Anterior cingulate cortex (tissue), 58 donors: ENCODE measurements at regions not wholly inside any gene's neighbourhood (a gene's known extent, or its start where the extent isn't known, plus 50 kb on each side); places are given as distances from the start of the nearest gene placed in this dataset.
"Not testable (repeated sequence)": the region's sequence is repeated elsewhere in the genome, so short reads cannot be mapped to it uniquely, and the experiment has no call there.

Experiments used
- DNase-seq, 58 donors: peaks; one replicate each; lab custom pipeline; 2025; lab: John Stamatoyannopoulos, UW

DNA sequence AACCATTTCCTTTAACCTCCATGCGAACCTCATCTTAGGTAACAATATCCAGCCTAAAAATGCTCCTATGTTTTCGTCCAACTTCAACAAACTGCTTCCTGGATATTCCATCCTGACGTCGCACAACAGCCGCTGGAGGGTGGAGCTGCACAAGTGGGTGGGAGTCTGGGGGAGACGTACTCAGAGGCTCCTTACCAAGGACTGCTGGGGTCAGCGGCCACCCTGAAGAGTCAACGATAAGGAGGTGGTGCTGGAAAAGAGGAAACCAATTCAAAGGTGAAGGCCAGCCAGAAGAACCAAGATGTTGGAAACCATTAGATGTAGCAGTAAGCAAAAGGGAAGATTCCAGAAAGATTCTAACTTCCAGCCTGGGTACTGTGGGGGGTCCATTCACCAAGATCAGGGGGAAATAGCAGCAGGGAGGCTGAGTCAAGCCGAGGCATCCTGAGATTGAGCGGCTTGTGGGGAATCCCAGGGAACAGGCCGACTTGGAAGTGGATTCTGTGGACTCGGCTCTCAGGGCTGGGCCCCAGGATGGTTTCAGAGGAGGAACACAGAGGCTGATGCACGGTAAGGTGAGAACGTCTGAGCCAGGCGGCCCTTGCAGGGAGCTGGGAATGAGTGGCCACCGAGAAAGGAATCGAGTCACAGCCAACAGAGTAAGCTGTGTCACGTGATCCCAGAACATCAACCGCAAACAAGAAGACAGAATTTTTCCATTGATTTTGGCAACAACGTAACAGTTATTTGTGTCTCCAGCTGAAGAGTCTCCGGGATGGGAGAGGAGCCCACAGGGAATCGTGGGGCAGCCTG, 375.7 kb downstream of the NPHP4 start:
- no peak for DNase-seq

DNA sequence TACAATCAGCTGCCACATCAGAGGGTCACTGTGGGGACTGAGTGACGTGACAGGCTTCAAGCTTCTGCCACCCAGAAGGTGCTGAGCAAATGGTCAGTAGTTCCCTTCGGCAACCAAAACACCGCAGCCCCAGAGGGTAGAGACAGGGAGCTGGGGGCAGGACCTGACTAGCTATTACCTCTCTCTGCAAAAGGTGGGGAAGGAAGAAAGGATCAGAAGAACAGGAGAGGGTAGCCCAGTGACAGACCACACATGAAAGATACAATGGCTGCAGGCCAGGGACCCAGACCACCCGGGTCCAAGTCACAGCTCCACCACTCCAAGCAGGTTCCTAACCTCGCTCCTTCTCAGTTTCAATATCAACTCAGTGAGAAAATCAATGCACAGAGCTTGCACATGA, 377.1 kb downstream of the NPHP4 start:
- no peak for DNase-seq

DNA sequence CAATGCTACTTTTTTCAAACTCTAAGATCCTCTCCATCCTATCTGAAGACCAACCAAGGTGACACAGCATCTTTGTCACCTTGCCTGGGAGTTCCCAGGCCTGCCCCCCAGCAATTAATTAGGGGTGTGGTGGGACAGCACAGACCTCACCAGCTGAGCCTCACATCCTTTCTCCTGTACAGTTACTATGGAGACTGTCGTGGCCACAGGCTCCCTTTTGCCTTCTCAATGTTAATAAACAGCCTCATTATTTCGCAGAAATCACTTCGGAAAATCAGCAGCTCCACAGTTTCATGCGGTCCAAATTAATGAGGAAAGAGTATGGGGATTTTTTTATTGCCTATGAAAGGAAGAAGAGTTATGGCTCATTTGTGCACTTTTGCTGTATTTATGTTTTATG, 378.3 kb downstream of the NPHP4 start:
- DNase-seq: no peak

DNA sequence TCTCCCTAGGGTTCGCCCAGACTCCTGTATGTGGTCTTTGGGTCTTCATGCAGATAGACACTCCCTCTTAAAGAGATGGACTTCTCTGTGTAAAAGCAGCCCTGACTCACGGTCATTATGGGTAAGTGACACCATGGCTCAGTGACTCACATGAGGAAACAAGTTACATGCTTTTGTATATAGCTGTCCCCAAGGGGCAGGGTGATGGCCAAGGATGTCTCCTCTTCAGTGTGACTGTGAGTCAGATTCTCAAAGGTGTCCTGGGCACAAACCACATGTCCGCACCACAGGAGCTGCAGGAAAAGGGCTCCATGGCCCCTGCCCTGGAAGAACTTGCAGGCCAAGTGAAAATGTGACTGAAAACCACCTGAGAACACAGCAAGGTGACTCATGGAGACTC, 380.4 kb downstream of the NPHP4 start:
- no peak for DNase-seq

DNA sequence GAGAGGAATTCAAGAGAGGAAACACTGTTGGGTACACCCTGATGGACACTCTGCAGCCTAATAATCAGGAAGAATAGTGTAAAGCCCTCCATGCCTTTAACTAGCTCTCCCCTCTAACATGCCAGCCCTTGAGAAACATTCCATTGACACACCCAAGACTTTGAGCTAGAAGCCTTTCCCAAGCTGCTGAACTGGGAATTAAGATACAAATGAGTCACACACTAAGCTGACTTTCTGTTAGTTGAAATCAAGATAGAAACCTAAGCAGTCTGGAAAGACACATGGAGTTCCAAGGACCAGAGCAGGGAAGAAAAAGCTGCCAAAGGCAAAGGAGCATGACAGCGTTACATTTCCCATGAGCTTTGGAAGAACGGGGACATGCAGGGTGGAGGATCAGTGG, 380.8 kb downstream of the NPHP4 start:
- no peak for DNase-seq

DNA sequence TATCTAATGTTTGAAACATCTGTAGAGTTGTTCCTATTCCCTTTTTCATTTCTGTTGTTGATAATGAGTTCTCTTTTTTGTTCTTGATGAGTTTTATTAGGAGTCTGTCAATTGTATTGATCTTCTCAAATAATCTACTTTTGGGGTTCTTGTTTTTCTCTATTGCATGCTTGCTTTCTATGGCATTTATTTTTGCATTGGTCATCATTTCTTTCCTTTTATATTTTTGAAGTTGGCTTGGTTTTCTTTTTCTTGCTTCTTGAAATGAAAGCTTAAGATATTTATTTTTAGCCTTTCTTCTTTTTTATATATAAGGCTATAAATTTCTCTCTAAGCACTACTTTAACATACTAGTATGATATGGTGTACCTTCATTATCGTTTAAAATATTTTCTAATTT, 381.8 kb downstream of the NPHP4 start:
- DNase-seq: no peak

DNA sequence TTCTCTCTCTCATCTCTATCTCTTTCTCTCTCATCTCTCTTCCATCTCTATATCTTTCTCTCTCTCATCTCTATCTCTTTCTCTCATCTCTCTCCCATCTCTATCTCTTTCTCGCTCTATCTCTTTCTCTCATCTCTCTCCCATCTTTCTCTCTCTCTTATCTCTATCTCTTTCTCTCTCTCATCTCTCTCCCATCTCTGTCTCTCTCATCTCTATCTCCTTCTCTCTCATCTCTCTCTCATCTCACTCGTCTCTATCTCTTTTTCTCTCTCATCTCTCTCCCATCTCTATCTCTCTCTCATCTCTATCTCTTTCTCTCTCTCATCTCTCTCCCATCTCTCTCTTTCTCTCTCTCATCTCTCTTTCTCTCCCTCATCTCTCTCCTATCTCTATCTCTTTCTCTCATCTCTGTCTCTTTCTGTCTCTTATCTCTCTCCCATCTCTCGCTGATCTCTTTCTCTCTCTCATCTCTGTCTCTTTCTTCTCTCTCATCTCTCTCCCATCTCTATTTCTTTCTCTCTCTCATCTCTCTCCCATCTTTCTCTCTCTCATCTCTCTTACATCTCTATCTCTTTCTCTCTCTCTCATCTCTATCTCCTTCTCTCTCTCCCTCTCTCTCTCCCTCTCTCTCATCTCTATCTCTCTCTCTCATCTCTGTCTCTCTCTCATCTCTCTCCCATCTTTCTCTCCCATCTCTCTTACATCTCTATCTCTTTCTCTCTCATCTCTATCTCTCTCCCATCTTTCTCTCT, 388.7 kb downstream of the NPHP4 start:
- DNase-seq: no peak

DNA sequence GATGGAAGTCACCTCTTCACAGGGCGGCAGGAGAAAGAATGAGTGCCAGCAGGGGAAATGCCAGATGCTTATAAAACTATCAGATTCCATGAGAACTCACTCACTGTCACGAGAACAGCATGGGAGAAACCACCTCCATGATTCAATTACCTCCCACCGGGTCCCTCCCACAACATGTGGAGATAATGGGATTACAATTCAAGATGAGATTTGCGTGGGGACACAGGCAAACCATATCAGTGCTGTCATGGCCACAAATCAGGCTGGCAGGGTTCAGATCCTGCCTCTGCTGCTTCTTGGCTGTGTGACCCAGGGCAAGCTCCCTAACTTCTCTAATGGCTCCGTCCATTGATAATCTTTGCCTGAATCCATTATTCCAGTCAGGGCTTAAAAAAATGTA, 389.5 kb downstream of the NPHP4 start:
- DNase-seq: not testable (repeated sequence)

DNA sequence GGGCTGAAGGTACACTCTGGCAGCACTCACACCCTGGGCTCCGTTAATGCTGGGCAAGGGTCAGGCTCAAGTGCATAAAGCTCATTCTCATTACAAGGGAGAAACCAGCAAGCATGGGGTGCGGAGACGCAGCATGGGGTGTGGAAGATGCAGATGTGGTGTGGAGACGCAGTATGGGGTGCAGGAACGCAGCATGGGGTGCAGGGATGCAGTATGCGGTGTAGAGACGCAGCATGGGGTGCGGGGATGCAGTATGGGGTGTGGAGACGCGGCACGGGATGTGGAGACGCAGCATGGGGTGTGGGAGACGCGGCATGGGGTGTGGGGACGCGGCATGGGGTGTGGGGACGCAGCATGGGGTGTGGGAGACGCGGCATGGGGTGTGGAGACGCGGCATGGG, 390.7 kb downstream of the NPHP4 start:
- no peak for DNase-seq

DNA sequence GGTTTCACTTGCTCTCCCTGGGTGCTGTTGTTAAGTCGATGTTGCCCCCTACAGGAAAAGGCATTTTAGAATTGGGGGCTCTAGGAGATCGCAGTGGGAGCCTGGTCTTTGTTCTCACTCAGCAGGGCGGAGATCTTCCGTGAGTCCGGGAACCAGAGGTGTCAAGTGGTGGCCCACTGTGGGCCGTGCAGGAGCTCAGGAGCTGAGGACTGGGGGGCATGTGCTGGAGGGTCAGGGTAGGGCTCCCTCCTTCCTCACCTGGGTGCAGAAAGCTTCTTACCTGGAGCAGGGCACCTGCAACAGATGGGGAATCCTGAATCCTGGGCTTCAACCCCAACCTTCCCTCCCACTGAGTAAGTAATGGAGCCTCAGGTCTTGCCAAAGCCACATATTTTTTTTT, 392.7 kb downstream of the NPHP4 start:
- DNase-seq: no peak

DNA sequence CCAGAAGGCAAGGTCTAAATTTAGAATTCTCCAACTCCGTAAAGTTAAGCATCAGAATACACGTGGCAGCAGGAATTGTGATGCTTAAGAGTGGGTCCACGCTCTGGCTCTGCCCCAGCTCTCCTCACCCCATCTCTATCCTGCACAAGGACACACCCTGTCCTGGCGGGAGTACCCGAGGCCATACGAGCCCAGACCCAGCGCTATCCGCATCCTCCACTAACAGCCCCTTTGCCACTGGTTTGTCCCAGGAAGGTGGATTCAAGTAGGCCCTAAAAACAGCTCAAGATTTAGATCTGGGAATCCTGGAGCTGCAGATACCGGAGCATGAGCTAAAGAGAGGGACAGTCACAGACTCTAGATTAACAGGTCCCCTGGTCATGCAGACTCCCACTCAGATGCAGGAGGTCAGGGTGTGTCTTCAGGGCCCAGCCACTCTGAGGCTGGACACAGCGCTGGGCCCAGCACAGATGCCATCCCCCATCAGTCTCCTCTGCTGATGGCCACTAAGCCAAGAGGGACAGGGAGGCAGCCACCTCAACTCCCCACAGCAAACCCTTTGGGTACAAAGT, 393.3 kb downstream of the NPHP4 start:
- no peak for DNase-seq

DNA sequence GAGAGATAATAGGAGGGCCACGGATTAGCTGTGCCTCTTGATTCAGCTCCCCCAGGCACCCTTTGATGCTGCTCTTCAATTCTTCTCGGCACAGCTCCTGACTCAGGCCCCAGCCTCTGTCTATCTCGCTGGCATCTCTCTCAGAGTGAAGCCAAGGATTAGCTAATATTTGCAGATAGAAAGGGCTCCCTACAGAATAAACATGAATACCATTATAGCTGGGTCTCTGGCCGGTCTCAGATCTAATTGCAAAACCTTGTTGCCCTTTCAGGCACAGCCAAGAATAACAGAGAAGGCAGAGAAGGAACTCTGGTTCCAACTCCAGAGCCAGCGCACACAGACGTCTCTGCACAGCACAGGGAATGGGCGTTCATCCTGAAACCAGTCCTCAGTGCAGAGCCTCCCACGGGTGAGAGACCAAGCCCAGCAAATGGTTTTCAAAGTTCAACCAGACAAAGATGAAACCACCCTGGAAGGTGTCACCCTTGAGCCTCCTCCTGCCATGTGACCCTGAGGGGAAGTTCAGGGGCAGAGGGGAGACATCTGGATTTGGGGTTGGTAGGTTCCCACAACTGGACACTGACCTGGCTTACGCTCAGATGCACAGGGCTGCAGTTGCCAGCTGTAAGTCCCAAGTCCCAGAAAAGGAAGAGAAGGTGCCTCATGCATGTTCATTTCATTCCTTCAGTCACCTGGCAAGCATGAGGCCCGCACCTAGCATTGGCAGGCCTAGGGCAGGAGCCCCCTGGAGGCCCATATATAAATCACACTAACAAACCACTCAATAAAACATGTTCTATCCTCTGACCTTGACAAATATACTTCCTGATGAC, 394.0 kb downstream of the NPHP4 start:
- no peak for DNase-seq

DNA sequence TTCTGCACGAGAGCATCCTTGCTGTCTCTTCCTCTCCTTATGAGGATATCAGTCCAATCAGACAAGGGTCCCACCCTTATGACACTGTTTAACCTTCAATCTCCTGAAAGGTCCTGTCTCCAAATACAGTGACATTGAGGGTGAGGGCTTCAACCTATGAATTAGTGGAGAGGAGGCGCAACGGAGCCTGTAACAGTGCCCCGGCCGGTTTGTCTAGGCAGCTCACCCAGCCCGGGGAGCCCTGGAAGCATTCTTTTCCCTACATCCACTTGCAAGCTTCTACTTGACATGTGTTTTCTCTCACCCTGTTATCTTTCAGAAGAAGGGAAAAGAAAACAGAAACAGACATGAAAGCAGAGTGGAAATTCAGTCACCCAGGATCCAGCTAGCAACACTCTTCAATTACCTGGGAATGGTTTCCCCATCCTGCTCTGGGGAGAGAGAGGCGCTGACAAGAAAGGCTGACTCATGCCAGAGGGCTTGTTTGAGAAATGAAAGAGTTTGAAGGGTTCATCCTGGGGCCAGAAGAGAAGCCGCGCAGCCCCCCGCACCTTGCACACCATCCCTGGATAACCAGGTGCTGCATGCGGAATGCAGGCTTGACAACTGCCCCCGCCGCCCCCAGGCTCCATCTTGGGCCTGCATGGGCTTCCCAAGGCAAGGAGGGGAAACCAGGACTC, 394.9 kb downstream of the NPHP4 start:
- DNase-seq: peak in 1 of 58 donors; percentile 19

DNA sequence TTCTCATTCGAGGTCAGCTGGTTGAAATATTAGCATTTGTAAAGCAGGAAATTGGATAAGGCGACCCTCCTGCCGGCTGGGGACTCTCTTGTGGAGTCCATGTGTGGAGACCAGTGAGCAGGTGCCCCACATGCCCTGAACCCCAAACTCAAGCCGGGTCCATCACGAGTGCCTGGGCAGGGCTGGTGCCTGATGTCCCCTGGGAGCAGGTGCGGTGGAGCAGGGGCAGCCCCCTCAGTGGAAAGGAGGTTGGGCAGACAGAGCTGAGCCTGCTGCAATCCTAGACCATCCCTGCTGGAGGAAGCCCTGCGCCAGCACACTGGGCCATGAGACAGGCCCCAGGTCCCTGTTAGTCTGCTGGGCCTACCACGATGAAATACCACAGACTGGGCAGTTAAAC, 395.6 kb downstream of the NPHP4 start:
- DNase-seq: no peak

DNA sequence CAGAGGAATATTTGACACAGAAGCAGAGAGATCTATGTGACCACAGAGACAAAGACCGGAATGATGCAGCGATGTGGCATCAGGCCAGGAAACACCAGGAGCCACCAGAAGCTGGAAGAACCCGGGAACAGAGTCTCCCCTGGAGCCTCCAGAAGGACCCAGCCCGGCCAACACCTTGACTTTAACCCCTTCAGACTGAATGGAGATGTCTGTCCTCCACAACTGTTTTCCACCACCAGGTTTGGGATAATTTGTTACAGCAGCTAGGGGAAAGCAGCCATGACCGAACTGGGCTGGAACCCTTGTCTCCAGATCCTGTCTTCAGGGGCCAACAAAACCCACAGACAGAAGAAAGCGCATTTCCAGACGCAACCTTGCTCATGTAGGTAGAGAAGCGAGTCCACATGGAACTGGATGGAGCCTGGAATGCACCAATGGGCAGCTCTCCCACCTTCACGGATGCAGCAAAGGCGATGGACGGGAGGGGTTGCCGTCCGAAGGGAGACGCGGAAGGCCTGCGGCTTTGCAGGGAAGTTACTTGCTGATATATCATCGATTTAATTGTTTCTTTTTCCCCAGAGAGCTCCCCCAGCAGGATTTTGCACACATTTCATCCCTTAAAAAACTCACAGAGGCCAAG, 396.6 kb downstream of the NPHP4 start:
- DNase-seq: no peak

DNA sequence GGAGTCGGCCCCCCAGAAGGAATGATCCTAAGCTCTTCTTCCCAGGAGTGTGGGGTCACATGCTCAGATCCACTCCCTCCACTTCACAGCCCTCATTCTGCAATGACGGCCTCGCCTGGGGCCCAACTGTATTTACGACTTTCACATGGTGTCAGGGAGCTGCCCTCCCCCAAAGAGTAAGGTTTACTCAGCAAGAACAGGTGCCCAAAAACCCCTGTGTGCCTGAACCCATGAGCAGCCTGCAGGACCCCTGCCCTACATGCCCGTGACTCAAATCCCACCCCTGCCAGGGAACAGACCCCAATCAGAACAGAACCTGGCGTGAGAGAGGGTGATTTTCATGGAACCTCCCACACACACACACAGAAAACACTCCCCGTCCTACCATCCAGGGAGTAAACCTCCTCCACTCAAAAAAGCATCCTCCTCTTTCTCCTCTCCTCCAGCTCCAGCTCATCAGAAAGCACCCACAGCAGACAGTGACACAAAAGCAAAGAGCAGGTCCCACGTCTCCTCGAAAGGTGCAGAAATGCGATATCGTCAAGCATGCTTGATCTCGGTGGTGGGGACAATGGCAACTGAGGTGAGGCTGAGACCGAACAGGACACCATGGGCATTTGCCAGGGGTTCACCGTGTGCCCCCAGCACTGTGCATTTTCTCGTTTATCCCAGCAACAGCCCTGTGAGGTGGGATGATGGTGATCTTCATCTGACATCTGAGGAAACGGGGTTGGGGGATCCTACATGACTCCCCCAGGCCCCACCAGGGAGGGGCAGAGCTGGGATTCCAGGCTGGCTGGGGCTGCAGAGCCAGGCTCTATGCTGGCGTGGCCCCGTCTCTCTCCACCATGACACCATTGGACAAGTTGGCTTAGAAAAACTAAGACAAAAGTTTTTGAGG, 397.9 kb downstream of the NPHP4 start:
- DNase-seq: peak in 1 of 58 donors; percentile 35

DNA sequence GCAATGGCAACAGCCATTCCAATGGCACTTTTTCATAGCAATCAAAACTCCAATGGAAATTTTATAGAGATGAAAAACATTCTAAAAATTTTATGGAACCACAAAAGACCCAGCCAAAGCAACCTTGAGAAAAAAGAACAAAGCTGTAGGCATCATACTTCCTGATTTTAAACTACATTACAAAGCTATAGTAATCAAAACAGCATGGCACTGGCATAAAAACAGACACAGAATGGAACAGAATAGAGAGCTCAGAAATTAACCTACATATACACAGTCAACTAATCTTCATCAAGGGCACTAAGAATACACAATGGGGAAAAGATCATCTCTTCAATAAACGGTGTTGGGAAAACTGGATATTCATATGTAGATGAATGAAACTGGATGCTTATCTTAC, 401.5 kb downstream of the NPHP4 start:
- DNase-seq: no peak

DNA sequence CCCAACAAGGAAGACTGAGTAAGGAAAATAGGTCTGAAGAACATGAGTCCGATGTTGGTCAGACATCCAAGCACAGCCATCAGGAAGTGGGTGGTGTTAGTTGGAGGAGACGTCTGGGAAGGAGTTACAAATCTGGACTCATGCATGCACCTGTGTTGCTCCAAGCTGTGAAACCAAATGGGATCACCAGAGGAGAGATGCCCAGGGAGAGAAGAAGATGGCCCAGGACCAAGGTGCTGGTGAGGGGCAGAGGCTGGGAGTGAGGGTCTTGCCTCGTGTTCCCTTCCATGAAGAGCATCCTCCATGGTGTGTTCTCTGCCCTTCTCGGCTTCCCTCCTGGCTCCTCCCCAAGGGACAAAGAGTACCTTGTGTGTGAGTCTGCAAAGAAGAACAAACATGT, 405.6 kb downstream of the NPHP4 start:
- no peak for DNase-seq

DNA sequence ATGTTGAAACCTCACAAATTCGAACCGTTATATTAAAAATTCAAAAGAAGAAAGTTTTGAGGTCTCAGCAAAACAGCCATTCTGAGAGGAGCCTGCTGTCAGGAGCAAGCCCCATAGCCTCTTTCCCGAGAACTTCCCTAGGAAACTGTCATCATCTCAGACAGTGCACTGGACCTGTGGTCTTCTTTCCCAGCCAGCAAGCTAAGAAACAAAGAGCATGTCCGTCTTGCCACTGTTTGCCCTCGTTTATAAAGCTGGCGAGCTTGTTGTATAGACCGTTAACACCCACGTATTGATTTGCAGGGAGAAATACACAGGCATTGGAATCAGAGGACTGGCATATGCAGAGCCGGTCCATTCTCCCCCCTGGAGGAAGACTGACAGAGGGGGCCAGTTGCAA, 407.0 kb downstream of the NPHP4 start:
- DNase-seq: no peak
